GM21576 (cell line): ENCODE measurements at regions not wholly inside any gene's neighbourhood (a gene's known extent, or its start where the extent isn't known, plus 50 kb on each side); places are given as distances from the start of the nearest gene placed in this dataset.
"Not testable (repeated sequence)": the region's sequence is repeated elsewhere in the genome, so short reads cannot be mapped to it uniquely, and the experiment has no call there.

ENCODE experiments used
- ATAC-seq: cut with Tn5 transposase; IDR thresholded peaks from one replicate; pipeline ENCODE4 v1.9.1; 2021; ENCODE audit warnings: mild to moderate bottlenecking, moderate library complexity; ENCODE audit not compliant: unreplicated experiment

DNA sequence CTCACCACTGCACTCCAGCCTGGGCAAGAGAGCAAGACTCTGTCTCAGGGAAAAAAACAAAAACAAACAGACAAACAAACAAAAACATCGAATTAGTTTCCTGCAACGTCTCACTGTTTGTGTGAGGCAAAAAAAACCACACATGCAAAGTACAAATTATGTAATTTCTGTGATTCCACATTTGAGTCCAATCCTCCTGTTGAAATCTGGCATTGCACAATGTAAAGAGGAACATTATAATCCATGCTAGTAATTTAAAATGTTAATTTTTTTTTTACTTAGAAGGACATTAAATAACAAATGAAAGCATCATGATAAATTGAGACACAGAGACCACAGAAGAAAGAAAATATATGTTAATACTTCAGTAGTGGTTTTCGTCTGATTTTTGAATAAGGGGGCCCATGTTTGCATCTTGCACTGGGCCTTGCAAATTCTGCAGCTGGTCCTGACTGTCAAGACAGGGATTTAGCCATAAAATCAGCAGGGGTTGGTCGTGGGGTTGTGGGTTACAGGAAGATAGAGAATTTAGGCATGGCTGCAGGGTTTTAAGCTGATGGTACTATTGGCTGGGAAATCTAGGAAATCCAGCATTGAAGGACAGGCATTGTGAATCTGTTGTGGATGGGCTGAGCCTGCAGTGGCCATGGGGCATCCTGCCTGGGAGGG lies 102.6 kb upstream of the ALDH3B2 start:
- ATAC-seq = no peak

DNA sequence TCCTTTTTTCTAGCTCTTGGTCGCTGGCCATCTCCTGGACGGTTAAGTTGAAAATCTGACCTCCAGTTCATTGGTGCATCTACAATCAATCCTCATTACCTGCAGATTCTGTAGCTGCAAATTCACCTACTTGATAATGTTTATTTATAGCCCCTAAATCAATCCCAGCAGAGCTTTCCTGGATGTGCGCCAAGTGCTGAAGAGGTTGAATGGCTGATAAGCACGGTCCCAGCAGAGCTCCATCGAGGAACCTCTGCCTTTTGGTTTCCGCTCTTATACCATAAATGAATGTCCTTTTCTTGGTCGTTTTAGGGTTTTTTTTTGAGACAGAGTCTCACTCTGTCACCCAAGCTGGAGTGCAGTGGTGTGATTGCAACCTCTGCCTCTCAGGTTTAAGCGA lies 99.8 kb upstream of the ALDH3B2 start:
- not testable (repeated sequence) for ATAC-seq

DNA sequence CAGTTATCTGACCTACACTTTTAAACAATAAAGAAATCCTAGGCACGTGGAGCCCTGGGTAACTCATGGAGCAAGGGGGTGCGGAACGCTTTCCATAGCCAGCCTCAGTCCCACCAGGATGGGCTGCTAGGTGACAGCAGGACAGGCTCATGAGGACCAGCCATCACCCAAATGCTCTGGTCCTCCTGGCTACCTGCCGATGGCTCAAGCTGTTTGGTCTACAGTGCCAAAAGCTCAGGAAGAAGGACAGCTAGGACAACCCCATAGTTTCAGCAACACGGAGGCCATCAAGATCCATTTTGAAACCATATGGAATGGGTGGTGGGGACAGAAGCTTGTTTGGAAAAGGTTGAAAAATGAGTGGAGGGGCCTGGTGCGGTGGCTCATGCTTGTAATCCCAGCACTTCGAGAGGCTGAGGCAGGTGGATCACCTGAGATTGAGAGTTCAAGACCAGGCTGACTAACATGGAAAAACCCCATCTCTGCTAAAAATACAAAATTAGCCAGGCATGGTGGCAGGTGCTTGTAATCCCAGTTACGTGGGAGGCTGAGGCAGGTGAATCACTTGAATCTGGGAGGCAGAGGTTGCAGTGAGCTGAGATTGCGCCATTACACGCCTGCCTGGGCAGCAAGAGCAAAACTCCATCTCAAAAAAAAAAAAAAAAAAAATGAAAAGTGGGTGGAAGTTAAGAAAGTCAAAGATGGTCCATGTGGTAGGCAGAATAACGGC lies 93.7 kb upstream of the ALDH3B2 start:
- not testable (repeated sequence) for ATAC-seq

DNA sequence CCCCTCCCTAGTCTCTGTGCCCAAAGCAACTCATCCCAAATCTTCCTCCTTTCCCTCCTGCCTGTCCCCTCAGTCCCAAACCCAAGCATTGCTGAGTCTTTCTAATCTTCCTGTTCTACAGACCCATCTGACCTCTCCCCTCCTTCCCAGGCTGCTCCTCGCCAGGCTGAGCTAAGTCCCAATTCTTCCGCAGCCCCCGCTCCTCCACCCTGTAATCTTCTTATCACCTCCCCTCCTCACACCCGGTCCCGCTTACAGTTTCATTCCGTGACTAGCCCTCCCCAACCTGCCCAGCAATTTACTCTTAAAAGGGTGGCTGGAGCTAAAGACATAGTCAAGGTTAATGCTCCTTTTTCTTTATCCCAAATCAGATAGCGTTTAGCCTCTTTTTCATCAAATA lies 86.8 kb upstream of the ALDH3B2 start:
- ATAC-seq = not testable (repeated sequence)

DNA sequence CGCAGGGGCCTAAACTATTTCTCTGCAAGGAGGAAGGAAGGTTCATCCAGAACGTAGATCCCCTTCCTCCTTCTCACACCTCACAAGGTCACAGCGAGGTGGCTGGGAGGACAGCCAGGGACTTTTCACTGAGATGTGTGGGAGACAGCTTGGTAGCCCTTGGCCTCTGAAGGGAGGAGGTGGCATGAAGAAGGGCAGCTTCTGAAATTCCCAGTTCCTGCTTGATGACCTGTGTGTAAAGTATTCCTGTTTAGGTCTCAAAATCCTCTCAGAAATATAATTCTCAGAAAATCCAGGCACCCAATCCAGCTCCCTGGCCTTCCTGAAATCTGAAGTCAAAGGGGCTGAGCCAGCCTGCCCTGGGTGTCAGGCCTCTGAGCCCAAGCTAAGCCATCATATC lies 84.9 kb upstream of the ALDH3B2 start:
- ATAC-seq = not testable (repeated sequence)

DNA sequence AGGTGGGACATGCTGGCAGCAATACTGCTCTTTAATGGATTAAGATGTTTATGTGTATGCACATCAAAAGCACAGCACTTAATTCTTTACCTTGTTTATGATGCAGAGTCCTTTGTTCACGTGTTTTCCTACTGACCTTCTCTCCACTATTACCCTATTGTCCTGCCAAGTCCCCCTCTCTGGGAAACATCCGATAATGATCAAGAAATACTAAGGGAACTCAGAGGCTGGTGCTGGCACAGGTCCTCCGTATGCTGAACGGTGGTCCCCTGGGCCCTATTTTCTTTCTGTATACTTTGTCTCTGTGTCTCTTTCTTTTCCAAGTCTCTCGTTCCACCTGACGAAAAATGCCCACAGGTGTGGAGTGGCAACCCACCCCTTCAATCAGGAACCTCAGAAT lies 84.0 kb upstream of the ALDH3B2 start:
- ATAC-seq = not testable (repeated sequence)

DNA sequence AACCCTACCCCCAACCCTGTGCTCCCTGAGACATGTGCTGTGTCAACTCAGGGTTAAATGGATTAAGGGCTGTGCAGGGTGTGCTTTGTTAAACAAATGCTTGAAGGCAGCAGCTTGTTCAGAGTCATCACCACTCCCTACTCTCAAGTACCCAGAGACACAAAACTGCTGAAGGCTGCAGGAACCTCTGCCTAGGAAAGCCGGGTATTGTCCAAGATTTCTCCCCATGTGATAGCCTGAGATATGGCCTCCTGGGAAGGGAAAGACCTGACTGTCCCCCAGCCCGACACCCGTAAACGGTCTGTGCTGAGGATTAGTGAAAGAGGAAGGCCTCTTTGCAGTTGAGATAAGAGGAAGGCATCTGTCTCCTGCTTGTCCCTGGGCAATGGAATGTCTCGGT lies 83.6 kb upstream of the ALDH3B2 start:
- ATAC-seq = not testable (repeated sequence)

DNA sequence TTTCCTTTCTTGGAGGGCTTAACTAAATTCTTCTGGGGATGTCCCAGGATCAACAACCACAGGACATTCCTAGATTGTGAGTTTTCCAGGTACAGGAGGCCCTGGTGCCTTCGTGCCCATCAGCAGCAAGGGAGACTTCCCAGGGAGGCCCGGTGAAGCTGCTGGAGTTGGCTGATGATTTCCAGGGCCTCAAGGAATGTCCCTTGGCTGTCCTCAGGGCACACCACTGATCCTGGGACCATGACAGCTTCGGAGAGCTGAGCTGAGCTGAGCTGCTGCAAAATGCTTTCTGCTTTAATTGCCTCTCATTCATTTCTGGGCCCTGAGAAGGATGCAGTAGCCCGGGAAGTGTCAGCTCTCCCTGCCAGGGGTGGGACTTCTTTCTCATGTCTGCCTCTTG lies 79.4 kb upstream of the ALDH3B2 start:
- not testable (repeated sequence) for ATAC-seq

DNA sequence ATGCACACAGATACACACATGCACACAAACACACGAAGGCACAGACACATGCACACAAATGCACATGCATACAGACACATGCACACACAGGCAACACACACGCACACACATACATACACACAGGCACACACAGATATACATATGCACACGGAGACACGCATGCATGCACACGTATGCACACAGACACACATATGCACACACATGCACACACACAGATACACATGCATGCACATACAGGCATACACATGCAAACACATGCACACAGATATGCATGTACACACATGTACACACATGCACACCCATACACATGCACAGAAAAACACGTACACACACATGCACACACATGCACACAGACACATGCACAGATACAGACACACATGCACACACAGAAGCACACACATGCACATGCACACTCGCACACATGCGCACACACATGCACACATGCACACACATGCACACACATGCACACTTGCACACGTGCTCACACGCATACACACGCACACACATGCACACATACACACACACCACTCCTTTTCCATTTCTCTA lies 70.8 kb upstream of the ALDH3B2 start:
- ATAC-seq = no peak

DNA sequence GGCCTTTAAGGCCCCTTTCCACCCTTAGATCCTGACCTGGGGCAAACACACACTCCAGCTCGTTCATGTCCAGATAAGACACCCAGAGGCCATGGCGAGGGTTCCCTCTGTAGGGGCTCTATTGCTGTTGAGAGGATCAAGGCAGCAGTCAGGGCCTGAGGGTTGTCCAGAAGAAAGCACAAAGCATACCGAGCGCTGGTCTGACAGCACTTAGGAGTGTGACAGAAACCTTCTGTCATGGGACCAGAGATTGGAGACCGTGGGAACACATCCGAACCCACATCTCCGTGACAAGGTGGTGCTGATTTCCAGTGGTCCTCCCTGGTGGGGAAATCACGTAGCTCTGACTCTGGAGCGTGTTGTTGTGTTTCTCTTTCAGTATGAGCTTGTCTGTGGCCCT lies 69.8 kb upstream of the ALDH3B2 start:
- ATAC-seq = not testable (repeated sequence)

DNA sequence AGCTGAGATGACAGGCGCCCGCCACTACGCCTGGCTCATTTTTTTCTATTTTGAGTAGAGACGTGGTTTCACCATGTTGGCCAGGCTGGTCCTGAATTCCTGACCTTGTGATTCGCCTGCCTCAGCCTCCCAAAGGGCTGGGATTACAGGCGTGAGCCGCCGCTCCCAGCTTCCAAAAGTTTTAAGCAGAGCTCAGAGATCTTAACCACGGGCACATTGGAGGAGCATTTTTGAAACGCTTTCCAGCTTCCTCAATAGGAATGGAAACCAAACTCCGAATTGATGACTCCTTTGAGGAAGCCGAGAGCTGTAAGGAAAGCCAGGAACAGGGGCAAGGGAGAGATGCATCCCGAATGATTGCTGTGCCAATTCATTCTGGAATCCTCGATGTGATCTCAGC lies 63.8 kb upstream of the ALDH3B2 start:
- not testable (repeated sequence) for ATAC-seq

DNA sequence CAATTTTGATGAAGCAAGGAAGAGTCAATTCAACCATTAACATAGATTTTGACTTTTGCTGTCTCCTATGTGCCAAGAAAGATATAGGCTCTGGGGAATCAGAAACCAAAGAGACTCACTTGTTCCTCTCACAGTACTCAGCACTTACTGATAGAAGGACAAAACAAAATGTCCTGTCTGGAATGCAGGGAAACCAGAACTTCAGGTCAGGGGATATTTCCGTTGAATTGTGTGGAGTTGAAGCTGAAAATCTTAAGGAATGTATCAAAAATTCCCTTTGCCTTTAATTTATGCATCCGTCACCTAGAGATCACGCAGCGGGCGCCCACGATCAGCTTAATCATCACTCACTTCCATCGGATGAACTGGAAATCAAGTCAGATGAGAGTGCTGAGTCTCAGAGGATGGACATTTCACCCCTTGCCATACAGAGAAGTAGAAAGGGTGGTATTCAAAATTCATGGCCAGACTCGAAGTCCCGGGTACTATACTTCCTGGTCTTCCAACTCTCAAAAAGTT lies 63.2 kb upstream of the ALDH3B2 start:
- not testable (repeated sequence) for ATAC-seq

DNA sequence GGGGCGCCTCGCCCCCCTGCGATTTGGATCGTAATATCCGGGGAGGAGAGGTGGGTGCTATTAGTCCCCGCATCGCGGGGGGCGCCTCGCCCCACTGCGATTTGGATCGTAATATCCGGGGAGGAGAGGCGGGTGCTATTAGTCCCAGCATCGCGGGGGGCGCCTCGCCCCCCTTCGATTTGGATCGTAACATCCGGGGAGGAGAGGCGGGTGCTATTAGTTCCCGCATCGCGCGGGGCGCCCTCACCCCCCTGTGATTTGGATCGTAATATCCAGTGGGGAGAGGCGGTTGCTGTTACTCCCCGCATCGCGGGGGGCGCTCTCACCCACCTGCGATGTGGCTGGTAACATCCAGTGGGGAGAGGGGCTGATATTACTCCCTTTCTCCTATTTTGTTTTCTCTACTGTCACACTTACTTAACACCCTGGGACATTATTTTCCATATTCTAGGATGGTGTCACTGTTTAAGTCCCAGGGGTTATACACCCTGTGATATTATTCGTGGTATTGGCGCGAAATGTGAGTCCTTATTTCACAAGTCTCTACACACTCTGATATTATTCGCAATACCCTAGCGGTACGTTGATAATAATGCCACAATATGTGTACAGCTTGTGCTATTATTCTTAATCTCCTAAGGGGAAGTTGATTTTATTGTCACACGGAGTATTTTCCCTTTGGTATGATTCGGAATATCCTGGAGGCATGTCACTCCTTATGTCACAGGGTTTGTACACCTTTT lies 57.8 kb upstream of the ALDH3B2 start:
- ATAC-seq = no peak

DNA sequence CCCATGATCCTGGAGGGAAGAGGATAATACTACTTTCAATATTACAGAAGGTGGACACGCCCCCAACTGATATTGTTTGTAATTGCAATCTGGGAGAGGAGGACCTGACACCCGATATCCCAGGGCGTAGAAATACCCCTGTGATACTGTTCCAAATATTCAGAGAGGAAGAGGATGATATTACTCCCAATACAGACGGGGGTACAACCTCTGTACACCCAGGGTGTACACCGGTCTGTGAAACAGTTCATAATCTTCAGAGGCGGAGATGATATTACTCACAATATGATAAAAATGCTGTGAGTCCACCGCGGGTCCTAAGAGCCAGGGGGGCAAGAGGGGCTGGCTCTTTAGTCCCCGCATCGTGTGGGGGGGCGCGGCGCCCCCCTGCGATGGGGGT lies 57.2 kb upstream of the ALDH3B2 start:
- ATAC-seq = no peak

DNA sequence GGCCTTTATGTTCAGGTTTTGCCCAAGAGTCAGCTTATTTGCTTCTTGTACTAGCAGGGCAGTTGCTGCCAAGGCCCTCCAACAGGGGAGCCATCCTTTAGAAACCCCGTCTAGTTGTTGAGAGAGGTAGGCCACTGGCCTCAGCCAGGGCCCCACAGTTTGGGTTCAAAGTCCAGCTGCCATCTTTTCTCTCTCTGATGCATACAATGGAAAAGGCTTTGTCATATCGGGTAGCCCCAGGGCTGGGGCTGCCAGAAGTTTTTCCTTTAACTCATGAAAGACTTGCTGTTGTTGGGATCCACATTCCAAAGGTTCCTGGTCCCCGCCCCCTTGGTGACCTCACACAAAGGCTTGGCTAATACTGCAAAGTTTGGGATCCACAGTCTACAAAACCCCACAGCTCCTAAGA lies 53.7 kb upstream of the ALDH3B2 start:
- not testable (repeated sequence) for ATAC-seq

DNA sequence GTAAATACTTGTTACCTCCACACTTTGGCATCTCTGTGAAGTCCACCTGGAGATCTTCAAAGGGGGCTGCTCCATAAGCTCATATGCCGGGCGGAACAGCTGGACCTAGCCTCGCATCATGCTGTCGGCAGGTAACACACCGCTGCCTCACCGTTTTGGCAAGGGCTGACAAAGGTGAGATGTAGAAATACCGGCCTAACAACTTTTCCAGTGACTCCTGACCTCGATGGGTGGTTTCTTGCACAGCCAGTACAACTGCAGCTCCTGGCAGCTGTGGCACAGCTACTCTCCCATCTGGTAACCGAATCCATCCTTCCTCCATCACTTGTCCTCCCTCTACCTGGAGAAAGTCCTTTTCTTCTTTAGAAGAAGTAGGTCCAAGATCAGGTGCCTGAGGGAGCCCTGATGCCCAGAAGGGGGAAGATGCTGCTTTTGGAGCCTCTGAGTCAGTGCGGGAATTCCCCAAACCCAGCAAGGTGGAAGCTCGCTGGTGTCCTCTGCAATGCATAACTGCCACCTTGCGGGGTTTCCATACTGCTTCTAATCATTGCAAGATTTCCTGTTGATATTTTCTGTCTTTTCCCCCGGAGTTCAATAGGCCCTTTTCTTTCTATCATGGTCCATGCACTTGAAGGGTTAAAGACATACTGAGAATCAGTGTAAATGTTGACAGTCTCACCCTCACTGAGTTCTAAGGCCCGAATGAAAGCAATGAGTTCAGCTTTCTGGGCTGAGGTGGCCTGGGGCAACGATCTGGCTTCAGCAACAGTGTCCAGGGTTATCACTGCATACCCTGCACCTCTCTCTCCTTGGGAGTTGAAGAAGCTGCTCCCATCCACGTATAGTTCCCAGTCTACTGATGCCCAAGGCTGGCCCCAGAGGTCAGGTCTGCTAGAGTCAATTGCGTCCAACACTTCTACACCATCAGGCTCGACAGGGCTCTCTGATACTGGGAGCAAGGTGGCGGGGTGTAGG lies 52.9 kb upstream of the ALDH3B2 start:
- ATAC-seq = not testable (repeated sequence)
